GM20431 (cell line): ENCODE measurements at regions not wholly inside any gene's neighbourhood (a gene's known extent, or its start where the extent isn't known, plus 50 kb on each side); places are given as distances from the start of the nearest gene placed in this dataset.

Experiments
- in situ Hi-C: fragments of 300-500 bp; cut with MseI, MboI; formaldehyde crosslinking; loops from one replicate; pipeline ENCODE4 v1.15.0; 2020; ENCODE audit warnings: low sequenced_read_pairs; ENCODE audit not compliant: unreplicated experiment

DNA sequence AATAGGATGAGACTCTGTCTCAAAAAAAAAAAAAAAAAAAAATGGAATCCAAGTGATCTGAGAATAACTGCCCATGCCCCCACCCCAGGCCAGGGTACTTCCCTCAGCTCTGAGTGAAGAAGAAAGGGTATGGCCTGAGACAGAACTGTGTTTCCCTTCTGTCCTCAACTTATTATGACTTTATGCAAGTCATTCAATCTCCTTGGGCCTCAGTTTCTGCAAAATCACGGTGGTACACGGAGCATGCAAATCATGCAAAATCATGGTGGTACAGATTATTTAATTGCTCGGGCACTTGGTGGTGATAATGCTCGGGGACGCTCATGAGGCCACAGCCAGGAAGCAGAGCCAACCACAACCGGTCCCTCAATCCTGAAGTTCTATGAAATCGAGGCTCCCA lies 56.5 kb upstream of the TBX3 start:
- in situ Hi-C loops: no loop called here

DNA sequence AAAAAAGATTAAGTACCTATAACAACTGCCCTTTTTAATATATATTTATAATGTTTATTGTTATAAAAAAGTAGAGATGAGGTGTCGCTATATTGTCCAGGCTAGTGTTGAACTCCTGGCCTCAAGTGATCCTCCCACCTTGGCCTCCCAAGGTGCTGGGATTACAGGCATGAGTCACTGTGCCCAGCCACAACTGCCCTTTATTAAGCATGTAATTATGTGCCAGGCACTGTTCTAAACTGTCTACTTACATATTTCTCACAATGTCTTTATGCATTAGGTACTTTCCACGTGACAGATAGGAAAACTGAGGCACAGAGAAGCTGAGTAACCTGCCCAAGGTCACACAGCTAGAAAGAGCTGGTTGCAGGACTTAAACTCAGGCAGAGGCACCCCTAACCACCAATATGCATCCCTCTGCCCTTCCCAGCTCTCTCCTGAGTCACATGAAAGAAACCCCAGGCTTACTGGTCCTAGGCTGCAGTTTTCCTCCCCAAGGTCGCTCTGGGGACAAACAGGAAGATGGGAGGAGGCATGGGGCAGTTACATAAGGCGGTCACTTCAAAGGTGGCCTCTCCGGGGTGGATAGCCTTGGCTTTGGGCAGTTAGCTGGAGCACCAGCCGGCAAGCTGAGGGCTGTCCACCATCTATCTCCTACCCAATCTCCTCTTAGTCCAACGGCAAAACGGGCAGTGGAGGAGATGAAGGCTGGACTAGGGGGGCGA lies 54.6 kb upstream of the TBX3 start:
- in situ Hi-C loops: no loop called here

DNA sequence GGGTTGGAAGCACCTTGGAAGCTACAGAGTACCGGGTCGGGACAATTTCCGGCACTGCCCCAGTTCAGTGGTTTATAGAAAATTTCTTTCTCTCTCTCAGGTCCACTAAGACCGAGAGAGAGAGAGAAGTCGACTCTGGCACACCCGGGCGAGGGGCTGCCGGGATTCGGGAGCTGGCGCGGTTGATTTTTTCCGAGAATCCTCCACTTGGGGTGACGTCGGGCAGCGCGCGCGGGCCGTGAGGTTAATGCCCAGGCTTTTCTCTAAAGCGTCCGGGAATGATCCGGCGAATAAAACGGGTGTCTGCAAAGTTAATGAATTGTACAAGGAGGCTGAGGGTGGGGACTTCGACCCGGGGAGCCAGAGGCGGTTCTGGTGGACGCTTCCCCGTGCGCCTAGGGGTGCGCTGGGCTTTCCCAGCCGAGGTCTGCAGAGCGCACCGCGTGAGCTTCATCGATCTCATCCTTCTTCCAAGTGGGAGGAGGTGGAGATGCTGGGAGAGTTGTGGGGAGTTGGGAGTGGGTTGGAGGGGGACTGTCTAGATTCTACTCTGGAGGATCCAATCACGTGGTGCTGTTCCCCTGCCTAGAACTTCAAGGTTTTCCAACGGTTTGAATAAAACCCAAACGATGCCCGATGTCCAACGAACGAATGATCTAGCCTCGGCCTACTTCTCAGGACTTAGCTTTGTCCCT lies 51.9 kb upstream of the TBX3 start:
- in situ Hi-C loops: no loop called here

DNA sequence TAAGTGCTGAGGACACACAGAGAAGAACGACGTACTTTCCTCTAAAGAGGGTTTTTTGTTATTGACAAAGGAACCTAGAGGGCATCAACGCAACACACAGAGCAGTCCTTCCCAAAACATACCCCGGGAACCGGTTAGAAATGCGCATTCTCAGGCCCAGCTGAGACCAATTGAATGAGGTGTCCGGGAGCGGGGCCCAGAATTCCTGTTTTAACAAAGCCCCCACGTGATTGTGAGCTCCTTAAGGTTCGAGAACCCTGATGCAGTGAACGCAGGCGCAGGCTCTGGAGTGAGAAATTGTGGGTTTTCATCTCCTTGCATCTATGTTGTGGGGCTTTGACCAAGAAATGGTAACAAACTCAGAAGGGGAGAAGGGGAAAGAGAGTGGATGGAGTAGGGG lies 51.0 kb upstream of the TBX3 start:
- in situ Hi-C loops: no loop called here

DNA sequence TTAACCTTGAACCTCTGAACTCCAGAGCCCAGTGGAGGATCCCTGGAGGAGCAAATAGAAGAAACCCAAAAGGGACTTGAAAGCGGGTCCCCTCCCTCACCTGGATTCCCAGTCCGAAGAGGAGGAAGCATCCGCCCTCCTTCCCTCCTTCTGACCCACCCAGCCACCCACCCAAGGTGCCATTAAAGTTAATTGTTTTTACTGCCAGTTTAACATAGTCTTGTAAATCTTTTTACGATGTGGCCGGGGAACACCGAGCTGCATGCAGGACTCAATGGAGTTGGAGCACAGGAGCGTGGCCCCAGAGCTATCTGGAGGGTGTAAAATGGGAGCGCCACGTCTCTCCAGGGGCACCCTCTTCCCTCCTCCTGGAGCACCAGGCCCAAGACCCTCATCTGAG lies 49.9 kb upstream of the TBX3 start:
- in situ Hi-C loops: no loop called here
